HEK293T (cell line): ENCODE measurements at regions not wholly inside any gene's neighbourhood (a gene's known extent, or its start where the extent isn't known, plus 50 kb on each side); places are given as distances from the start of the nearest gene placed in this dataset.

Experiments
- CTCF ChIA-PET: fragments of 350-600 bp; formaldehyde crosslinking; extraction: SDS; loops from one replicate; lab custom pipeline; 2021; ENCODE audit warnings: antibody characterized with exemption, inconsistent platforms; lab: Yijun Ruan, JAX
- POLR2A ChIA-PET: fragments of 350-600 bp; formaldehyde crosslinking; extraction: SDS; loops from one replicate; lab custom pipeline; 2020; ENCODE audit warnings: antibody characterized with exemption, inconsistent platforms; lab: Yijun Ruan, JAX
- DNase-seq: peaks from one replicate; pipeline ENCODE4 v3.0.0; 2012; ENCODE audit warnings: mixed read lengths; ENCODE audit errors: extremely low spot score
- ARNT ChIP-seq: fragments of 450-650 bp; IDR thresholded peaks from 2 replicates; pipeline ENCODE4 v1.6.1; 2017; ENCODE audit warnings: mild to moderate bottlenecking
- BHLHE40 ChIP-seq: fragments of 450-650 bp; IDR thresholded peaks from 2 replicates; pipeline ENCODE4 v1.6.1; 2016; ENCODE audit warnings: mild to moderate bottlenecking, moderate library complexity, borderline replicate concordance
- CTBP1 ChIP-seq: fragments of 450-650 bp; IDR thresholded peaks from 2 replicates; pipeline ENCODE4 v1.6.1; 2016; ENCODE audit warnings: borderline replicate concordance
- ELF4 ChIP-seq: fragments of 450-650 bp; IDR thresholded peaks from 2 replicates; pipeline ENCODE4 v1.6.1; 2017; ENCODE audit warnings: antibody characterized with exemption
- FOXA1 ChIP-seq: fragments of 450-650 bp; IDR thresholded peaks from 2 replicates; pipeline ENCODE4 v1.6.1; 2016; ENCODE audit warnings: mild to moderate bottlenecking
- FOXK2 ChIP-seq: fragments of 450-650 bp; IDR thresholded peaks from 2 replicates; pipeline ENCODE4 v1.6.1; 2016; ENCODE audit warnings: mild to moderate bottlenecking
- FOXM1 ChIP-seq: fragments of 450-650 bp; IDR thresholded peaks from 2 replicates; pipeline ENCODE4 v1.6.1; 2017; ENCODE audit warnings: mild to moderate bottlenecking, borderline replicate concordance
- HDGF ChIP-seq: fragments of 450-650 bp; IDR thresholded peaks from 2 replicates; pipeline ENCODE4 v1.6.1; 2017; ENCODE audit warnings: antibody characterized with exemption, borderline replicate concordance
- L3MBTL2 ChIP-seq: fragments of 450-650 bp; conservative IDR thresholded peaks from 2 replicates; pipeline ENCODE4 v1.6.1; 2016; ENCODE audit warnings: mild to moderate bottlenecking
- LEF1 ChIP-seq: fragments of 450-650 bp; IDR thresholded peaks from 2 replicates; pipeline ENCODE4 v1.6.1; 2017; ENCODE audit warnings: mild to moderate bottlenecking, borderline replicate concordance
- NFRKB ChIP-seq: fragments of 450-650 bp; IDR thresholded peaks from 2 replicates; pipeline ENCODE4 v1.6.1; 2016; ENCODE audit warnings: mild to moderate bottlenecking, moderate library complexity
- PKNOX1 ChIP-seq: fragments of 450-650 bp; IDR thresholded peaks from 2 replicates; pipeline ENCODE4 v1.6.1; 2016
- SP1 ChIP-seq: fragments of 450-650 bp; IDR thresholded peaks from 2 replicates; pipeline ENCODE4 v1.6.1; 2017
- SUZ12 ChIP-seq: fragments of 450-650 bp; IDR thresholded peaks from 2 replicates; pipeline ENCODE4 v1.6.1; 2016; ENCODE audit warnings: mild to moderate bottlenecking
- TARDBP ChIP-seq: fragments of 450-650 bp; IDR thresholded peaks from 2 replicates; pipeline ENCODE4 v1.6.1; 2016
- ZNF384 ChIP-seq: fragments of 450-650 bp; IDR thresholded peaks from 2 replicates; pipeline ENCODE4 v1.6.1; 2016

- ChIA-PET CTCF (interaction anchor here (1.1 kb wide), 1 partner anchor 9 kb away, joined by 3 read pairs; no protein-coding TSS in a partner anchor), POLR2A (no interaction called here)
- DNase-seq: no peak
- TF ChIP-seq L3MBTL2 (no peak), HDGF (no peak), TARDBP (no peak), PKNOX1 (no peak)
These were observed 374.2 kb downstream of the GATA3 start for GRCh38 chr10:8428654-8429053.

DNA sequence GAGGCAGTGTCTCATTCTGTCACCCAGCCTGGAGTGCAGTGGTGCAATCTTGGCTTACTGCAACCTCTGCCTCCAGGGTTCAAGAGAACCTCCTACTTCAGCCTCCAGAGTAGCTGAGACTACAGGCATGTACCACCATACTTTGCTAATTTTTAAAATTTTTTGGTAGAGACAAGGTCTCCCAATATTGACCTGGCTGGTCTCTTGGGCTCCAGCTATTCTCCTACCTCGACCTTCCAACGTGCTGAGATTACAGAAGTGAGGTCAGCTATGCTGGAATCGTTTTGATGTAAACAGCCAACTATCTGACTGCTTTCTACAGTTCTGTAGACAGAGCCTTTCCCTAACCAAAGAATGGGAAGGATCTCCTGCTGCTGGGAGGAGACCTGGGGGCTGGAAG lies 375.8 kb downstream of the GATA3 start:
- TF ChIP-seq ZNF384: no peak
- no peak for TF ChIP-seq L3MBTL2
- TF ChIP-seq FOXA1: no peak
- no peak for TF ChIP-seq FOXM1
- TF ChIP-seq FOXK2: no peak
- TF ChIP-seq CTBP1: no peak
- no peak for TF ChIP-seq TARDBP
- TF ChIP-seq ELF4: no peak
- TF ChIP-seq LEF1: no peak
- TF ChIP-seq SUZ12: no peak
- no peak for TF ChIP-seq BHLHE40
- TF ChIP-seq ARNT: no peak
- TF ChIP-seq PKNOX1: no peak
- no peak for TF ChIP-seq SP1
- no peak for TF ChIP-seq NFRKB
- POLR2A ChIA-PET: no interaction called here
- no peak for DNase-seq
- CTCF ChIA-PET: no interaction called here

DNA sequence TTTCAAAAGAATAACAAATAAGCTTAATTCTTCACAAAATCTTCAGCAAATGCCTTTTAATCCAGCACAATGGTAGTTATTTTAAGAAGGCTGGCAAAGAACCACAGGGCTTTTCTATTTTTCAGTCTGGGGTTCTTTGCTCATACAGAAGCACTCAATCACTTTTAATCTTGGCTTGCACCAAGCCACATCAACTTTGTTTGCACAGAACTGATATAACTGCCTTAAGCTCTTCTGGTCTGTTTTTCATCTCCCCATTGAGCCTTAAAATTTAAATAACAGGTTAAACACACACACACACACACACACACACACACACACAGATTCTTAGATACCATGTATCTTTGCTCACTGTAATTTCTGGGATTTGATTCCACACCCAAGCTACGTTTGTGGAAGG lies 377.0 kb downstream of the GATA3 start:
- DNase-seq: no peak
- ChIA-PET POLR2A (no interaction called here), CTCF (no interaction called here)
- no peak for TF ChIP-seq FOXM1
- no peak for TF ChIP-seq PKNOX1
- TF ChIP-seq FOXA1: no peak
- no peak for TF ChIP-seq FOXK2
- TF ChIP-seq SUZ12: no peak
- TF ChIP-seq HDGF: no peak
- TF ChIP-seq ARNT: no peak
- no peak for TF ChIP-seq LEF1
- TF ChIP-seq ELF4: no peak
- no peak for TF ChIP-seq ZNF384
- no peak for TF ChIP-seq SP1
- TF ChIP-seq TARDBP: no peak

- CTCF ChIA-PET: interaction anchor here (0.5 to 1.3 kb wide), 3 partner anchors 8 to 208 kb away, joined by 3 to 5 read pairs (median 5); no protein-coding TSS in a partner anchor
- DNase-seq: no peak
- POLR2A ChIA-PET: no interaction called here
- TF ChIP-seq LEF1 (no peak), ARNT (no peak), SP1 (no peak), BHLHE40 (no peak), SUZ12 (no peak), CTBP1 (no peak), PKNOX1 (no peak), HDGF (no peak), TARDBP (no peak), FOXK2 (no peak), ELF4 (no peak), FOXM1 (no peak), ZNF384 (no peak), NFRKB (no peak), FOXA1 (no peak), L3MBTL2 (no peak)
These were observed 380.9 kb downstream of the GATA3 start for GRCh38 chr10:8435186-8436055.

DNA sequence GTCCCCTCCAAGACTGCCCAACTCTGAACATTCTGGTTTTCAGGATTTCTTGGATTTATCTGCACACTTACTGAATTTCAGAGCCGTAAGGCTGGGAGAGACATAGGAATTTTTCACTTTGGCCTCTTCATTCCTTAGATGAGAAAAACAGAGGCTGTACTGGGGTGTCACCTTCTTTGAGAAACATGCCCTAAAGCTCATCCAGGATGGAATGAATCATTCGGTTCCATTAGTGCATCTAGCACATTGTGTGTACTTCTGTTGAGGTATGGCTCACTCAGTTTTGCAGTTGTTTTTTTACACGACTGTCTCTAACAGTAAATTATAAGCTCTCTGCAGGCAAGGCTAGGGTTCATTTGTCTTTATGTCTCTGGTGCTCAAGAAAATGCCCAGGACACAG lies 383.4 kb downstream of the GATA3 start:
- ChIA-PET CTCF (interaction anchor here (0.6 kb wide), 1 partner anchor 20 kb away, joined by 10 read pairs; no protein-coding TSS in a partner anchor), POLR2A (no interaction called here)
- DNase-seq: no peak
- TF ChIP-seq HDGF: no peak
- TF ChIP-seq LEF1: no peak
- TF ChIP-seq FOXK2: no peak
- no peak for TF ChIP-seq ARNT
- no peak for TF ChIP-seq ZNF384
- TF ChIP-seq FOXA1: no peak
- no peak for TF ChIP-seq BHLHE40
- TF ChIP-seq SUZ12: no peak
- no peak for TF ChIP-seq TARDBP
- TF ChIP-seq L3MBTL2: no peak
- no peak for TF ChIP-seq ELF4

- ChIA-PET CTCF (no interaction called here), POLR2A (no interaction called here)
- TF ChIP-seq SUZ12 (no peak), BHLHE40 (no peak), HDGF (no peak), CTBP1 (no peak), LEF1 (no peak), NFRKB (no peak)
- DNase-seq: no peak
These were observed 384.1 kb downstream of the GATA3 start for GRCh38 chr10:8438603-8439002.
